ENCODE measurements at regions not wholly inside any gene's neighbourhood (a gene's known extent, or its start where the extent isn't known, plus 50 kb on each side); places are given as distances from the start of the nearest gene placed in this dataset.

DNA sequence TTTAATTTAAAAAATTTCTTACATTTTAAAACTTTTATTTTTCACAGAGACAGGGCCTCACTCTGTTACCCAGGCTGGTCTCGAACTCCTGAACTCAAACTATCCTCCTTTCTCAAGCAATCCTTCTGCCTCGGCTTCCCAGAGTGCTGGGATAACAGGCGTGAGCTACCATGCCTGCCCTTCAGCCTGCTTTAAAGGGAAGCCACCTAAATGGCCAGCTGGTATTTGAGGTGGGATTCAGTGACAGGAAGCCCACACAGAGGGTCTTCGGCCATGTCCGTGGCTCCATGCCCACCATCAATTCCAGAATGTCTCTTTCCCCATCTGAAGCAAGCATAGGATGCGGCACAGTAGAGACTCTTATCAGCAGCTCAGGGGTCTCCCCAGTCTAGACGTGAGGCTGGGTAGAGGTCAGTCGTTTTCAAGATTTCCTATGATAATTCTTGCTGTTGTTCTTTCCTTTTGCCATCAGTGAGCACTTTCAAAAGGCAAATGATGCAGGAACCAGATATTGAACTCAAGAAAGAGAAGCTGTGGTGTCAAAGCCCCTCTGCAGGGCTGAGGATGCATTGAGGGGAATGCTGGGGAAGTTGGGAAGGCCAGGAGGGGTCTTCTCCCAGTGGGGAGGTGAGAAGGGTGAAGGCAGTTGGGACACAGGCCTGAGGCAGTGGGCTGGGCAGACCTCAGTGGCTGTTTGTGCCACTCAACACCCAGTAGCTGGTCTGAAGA lies 291.5 kb upstream of the IGFBP3 start:
- H3K36me3 Mint-ChIP-seq (ENCODE audit: low read depth): no peaks in the 10 kb centered on the region
- peaks cover 28% of the 10 kb centered on the region for H3K4me1 Mint-ChIP-seq (ENCODE audit: low read depth)
- H3K9me3 Mint-ChIP-seq: no peaks in the 10 kb centered on the region
- H3K27me3 Mint-ChIP-seq (ENCODE audit: insufficient read depth): no peaks in the 10 kb centered on the region; the same call in 1 of the 2 replicates
- H3K4me3 Mint-ChIP-seq: no peak overlapping the region
- DNase-seq: no peak
- H3K27ac Mint-ChIP-seq: no peak overlapping the region
- TF ChIP-seq, protein P1, sequence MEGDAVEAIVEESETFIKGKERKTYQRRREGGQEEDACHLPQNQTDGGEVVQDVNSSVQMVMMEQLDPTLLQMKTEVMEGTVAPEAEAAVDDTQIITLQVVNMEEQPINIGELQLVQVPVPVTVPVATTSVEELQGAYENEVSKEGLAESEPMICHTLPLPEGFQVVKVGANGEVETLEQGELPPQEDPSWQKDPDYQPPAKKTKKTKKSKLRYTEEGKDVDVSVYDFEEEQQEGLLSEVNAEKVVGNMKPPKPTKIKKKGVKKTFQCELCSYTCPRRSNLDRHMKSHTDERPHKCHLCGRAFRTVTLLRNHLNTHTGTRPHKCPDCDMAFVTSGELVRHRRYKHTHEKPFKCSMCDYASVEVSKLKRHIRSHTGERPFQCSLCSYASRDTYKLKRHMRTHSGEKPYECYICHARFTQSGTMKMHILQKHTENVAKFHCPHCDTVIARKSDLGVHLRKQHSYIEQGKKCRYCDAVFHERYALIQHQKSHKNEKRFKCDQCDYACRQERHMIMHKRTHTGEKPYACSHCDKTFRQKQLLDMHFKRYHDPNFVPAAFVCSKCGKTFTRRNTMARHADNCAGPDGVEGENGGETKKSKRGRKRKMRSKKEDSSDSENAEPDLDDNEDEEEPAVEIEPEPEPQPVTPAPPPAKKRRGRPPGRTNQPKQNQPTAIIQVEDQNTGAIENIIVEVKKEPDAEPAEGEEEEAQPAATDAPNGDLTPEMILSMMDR (IDR thresholded peaks at IDR 0.05): no peak

DNA sequence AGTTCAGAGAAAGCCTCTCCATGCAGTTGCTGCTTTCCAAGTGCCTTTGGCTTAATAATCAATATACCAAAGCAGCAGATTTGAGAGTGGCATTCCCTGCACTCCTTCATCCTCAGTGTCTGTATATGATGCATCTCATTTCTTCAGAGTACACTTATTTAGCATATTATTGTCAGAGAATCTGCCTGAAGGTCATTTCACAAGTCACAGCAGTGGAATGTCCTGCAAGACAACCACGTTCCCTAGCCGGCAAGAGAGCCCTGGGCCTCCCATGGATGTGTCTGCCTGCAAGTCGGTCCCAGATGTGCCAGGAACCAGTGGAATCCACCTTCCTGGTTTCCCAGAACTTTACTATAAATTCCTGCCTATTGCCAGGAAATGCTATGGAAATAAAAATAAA lies 289.4 kb upstream of the IGFBP3 start:
- DNase-seq: peak; percentile 55
- peaks cover 33% of the 10 kb centered on the region for H3K4me1 Mint-ChIP-seq (ENCODE audit: low read depth)
- H3K27ac Mint-ChIP-seq: peak overlapping the region; percentile 19; the same call in 1 of the 2 replicates

DNA sequence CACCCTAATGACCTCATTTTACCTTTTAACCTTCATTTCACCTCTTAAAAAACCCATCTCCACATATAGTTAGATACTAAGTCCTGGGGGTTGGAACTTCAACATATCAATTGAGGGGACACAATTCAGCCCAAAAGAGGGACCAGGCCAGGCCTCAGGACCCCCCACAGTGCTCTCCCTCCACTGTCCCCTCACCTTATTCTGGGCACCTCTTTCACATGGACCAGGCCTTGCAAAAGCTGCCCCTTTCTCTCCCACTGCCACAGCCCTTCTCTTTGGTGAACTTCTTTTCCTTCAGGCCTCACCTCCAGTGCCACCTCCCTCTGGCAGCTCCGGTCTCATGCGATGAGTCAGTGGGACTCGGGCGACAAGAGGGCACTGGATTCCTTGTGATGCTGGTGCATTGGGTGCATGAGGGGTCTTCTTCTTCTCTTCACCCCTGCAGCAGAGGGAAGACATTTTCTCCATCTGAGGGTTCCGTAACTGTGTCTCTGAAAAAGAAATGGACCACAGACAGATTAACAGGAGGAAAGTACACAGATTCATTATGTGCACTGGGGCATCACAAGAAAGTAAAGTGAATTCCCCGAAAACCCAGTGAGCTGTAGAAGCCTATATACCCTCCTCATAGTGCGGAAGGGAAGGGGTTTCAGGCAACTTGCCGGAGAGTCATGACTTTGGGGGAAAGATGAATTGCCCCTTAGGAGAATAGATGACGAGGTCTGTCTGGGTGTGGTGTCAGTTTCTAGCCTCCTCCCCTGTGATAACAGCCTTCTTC lies 288.7 kb upstream of the IGFBP3 start:
- no peak overlapping the region for H3K4me3 Mint-ChIP-seq
- TF ChIP-seq, protein P1 (IDR thresholded peaks at IDR 0.05): no peak
- no peaks in the 10 kb centered on the region for H3K9me3 Mint-ChIP-seq
- peaks cover 40% of the 10 kb centered on the region for H3K4me1 Mint-ChIP-seq (ENCODE audit: low read depth)
- no peak overlapping the region for H3K27ac Mint-ChIP-seq
- no peaks in the 10 kb centered on the region for H3K36me3 Mint-ChIP-seq (ENCODE audit: low read depth)
- no peak for DNase-seq
- H3K27me3 Mint-ChIP-seq (ENCODE audit: insufficient read depth): no peaks in the 10 kb centered on the region; the same call in 1 of the 2 replicates

More for the DNA sequence above, 289.4 kb upstream of the IGFBP3 start:
- TF ChIP-seq, protein P1 (IDR thresholded peaks at IDR 0.05): no peak
- no peaks in the 10 kb centered on the region for H3K36me3 Mint-ChIP-seq (ENCODE audit: low read depth)
- H3K4me3 Mint-ChIP-seq: no peak overlapping the region
- H3K27me3 Mint-ChIP-seq (ENCODE audit: insufficient read depth): no peaks in the 10 kb centered on the region; the same call in 1 of the 2 replicates
- no peaks in the 10 kb centered on the region for H3K9me3 Mint-ChIP-seq

DNA sequence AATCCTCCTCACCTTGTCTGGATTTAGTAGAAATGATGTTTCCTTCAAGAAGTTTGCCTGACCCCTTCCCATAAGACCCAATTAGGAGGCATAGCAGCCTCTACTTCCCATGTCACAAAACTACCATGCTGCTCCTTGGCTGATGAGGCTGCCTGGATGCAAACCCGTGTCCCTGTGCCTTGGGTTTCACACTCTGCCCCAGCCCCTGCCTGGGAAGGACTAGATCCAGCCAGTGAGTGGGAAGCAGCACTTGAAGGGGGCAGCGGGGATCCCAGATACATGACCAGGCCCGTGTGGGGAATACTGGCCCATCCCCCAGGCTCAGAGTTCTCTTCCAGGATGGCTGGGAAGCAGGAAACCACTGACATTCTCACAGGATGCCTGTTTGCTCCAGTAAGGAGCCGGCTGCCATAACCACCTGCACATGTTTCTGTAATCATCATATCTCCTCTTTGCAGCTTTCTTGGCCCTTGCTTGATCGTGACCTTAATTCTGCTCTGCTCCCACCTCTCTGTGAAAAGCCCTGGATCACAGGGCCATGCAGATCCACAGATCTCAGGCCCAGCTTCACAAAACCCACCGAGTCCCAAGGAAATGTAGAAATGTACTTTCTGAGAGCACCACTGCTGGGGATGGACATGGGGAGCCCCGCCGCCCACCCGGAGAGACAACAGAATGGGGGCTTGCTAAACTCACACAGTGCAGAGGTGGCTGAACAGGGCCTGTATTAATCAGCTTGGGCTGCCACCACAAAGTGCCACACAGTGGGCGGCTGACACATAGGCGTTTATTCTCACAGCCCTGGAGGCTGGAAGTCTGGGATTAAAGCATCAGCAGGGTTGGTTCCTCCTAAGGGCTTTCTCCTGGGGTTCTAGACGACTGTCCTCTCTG lies 287.8 kb upstream of the IGFBP3 start:
- Mint-ChIP-seq H3K36me3 (ENCODE audit: low read depth) (no peaks in the 10 kb centered on the region), H3K4me1 (ENCODE audit: low read depth) (peaks cover 45% of the 10 kb centered on the region), H3K9me3 (no peaks in the 10 kb centered on the region), H3K4me3 (no peak overlapping the region), H3K27me3 (ENCODE audit: insufficient read depth) (no peaks in the 10 kb centered on the region; the same call in 1 of the 2 replicates), H3K27ac (no peak overlapping the region)
- TF ChIP-seq, protein P1 (IDR thresholded peaks at IDR 0.05): no peak
- DNase-seq: no peak

DNA sequence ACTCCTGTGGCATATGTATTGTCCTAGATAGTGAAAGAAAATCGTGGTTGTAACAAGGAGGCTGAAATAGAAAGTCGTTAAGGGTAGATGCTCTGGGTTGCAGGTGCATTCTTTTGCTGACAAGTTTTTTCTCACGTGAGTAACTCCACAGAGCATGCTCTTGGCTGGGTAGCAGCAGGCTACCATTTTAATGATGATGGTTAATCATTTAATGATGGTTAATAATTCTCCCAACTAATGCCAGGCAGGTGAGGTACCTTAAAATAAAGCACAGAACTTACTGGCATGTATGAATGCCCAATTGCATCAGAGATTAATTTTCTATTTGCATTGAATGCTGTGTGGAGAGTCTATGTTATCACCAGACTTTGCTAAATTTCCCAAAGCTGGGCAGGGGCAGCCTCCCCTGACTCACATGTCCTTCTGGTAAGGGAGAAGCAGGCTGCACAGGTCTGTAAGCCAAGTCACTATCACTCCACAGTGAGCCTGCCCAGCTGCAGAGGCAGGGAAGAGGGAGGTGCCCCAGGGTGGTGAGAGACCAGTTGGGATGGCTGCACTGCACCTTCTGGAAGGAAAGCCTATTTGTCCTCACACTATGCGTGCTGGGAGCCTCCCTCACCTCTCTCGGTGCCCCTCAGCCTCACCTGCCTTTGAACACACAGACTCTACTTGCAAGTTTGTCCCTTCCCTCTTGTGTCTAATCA lies 287.0 kb upstream of the IGFBP3 start:
- Mint-ChIP-seq H3K4me1 (ENCODE audit: low read depth) (peaks cover 45% of the 10 kb centered on the region), H3K4me3 (no peak overlapping the region), H3K36me3 (ENCODE audit: low read depth) (no peaks in the 10 kb centered on the region), H3K9me3 (no peaks in the 10 kb centered on the region), H3K27ac (no peak overlapping the region), H3K27me3 (ENCODE audit: insufficient read depth) (no peaks in the 10 kb centered on the region)
- no peak for DNase-seq
- TF ChIP-seq, protein P1 (IDR thresholded peaks at IDR 0.05): no peak
